Astrocyte of the hippocampus (primary cell): ENCODE measurements at regions not wholly inside any gene's neighbourhood (a gene's known extent, or its start where the extent isn't known, plus 50 kb on each side); places are given as distances from the start of the nearest gene placed in this dataset.

Source experiments
- DNase-seq: peaks from one replicate; pipeline ENCODE4 v3.0.0; 2011; ENCODE audit warnings: low read depth, low spot score

DNA sequence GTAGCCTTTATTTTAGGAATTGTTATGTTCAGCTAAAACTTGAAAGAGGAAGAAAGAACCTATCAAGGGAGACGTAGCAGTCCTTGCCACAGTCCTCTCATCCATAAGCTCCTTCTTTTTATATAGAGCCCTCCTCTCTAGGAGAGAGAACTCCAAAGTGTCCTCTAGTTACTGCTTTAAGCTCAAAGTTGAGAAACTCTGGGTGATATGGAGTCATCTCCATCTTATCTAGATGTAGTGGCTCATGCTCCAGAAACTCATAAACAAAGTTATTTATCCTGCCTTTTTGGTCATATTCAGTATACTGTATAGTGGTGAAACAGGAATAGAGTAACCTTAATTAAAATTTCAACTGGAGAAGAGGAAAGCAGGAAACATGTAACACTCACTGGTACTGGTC, 90.4 kb upstream of the ATF7IP start:
- no peak for DNase-seq

DNA sequence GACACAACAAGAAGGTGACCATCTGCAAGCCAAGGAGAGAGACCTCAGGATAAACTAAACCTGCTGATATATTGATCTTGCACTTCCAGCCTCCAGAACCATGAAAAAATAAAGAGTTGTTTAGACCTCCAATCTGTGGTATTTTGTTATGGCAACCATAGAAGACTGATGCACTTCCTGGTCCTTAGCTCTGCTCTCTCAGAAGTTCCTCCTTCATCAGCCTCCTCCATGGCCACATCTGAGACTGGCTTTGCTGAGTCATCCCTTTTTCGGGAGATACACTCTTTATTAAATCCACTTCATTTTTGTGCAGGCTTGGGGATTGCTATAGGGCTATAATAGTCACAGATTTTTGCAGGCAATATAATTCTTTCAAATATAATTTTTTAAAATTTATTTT, 89.6 kb upstream of the ATF7IP start:
- DNase-seq, result no peak

- no peak for DNase-seq
Observed at GRCh38 chr12:14278294-14278953, 87.1 kb upstream of the ATF7IP start.

GRCh38 chr12:14279845-14280244, 85.6 kb upstream of the ATF7IP start:
- no peak for DNase-seq

GRCh38 chr12:14280921-14281320, 84.6 kb upstream of the ATF7IP start:
- no peak for DNase-seq

DNA sequence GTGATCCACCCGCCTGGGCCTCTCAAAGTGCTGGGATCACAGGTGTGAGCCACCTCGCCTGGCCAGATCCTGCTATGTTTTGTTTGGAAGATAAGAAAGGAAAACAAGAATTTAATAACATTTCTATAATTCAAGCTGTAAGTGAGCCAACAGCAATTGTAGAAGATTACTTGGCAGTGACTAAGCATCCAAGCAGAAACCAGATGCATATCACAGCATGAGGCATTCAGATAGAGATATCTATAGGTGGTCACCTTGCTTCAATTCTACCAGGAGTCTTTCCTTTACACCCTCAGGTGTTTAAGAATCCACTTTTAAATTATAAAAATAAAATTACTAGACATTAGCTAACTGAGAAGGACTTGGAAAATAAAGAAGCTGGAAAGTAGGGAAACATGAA, 83.9 kb upstream of the ATF7IP start:
- no peak for DNase-seq

GRCh38 chr12:14283489-14284144, 81.9 kb upstream of the ATF7IP start:
- DNase-seq, result no peak

- DNase-seq, result no peak
Observed at GRCh38 chr12:14284184-14284722, 81.2 kb upstream of the ATF7IP start.

DNA sequence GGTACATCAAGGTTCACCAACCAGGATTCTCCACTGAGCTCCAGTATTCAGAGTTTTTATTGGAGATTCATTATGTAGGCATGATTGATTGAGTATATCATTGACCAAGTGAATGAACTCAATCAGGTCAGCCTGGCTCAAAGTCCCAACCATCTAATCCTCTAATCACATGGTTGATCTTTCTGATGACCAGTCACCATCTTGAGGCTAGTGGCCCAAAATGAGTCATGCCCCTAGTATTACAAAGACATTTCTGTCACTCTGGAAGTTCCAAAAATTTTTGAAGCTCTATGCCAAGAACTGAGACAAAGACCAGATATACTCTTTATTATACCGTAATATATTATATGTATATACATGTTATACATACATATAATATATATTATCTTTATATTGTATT, 75.9 kb upstream of the ATF7IP start:
- DNase-seq, result no peak

DNA sequence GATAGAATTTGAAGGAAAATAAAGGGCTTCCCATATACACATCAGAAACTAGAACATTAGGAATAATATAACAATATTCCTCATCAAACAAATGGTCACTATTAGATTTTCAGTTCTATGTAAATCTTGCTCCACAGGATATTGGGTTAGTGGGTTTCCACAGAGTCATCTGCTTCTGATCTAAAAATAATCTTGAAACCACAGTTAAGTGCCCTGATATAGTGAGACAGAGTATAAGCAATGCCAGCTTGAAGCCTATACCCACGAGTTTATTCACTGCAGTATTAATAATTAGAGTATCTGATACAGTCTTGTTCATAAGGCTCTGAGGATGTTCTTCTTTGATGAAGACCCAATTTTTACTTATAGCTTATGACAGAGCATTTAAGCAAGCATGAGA, 74.5 kb upstream of the ATF7IP start:
- DNase-seq, result no peak

- DNase-seq, result no peak
Observed at GRCh38 chr12:14303661-14304155, 61.8 kb upstream of the ATF7IP start.

DNA sequence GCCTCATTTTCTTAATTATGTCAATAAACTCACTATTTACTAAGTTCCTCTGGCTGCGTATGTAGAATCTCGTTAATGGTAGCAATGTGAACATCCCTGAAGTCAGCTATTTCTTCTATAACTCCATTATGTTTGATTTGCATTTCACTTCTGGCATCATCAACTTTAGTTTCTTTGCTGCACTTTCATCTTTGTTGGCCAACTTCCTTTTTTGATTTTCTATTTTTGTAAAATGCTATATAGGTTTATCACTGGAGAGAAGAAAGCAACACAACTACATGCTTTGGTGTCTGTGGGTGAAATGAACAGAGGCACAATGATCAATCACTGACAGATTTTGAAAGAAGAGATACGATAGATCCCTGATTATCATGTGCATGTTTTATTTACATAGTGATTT, 58.5 kb upstream of the ATF7IP start:
- DNase-seq, result no peak

DNA sequence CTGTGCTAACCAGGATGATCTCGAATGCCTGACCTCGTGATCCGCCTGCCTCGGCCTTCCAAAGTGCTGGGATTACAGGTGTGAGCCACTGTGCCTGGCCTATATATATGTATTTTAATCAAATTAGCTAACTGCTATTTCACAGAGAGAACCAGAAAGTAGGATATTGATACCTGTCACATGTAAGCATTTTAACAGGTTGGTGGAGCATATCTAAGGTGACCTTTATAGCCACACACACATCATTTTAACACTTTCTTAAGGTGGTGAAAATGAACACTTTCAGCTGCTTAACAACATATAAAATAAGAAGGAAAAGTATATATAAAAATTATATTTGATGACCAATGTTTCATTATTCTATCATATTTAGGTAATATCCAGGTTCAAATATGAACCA, 57.0 kb upstream of the ATF7IP start:
- DNase-seq, result no peak

DNA sequence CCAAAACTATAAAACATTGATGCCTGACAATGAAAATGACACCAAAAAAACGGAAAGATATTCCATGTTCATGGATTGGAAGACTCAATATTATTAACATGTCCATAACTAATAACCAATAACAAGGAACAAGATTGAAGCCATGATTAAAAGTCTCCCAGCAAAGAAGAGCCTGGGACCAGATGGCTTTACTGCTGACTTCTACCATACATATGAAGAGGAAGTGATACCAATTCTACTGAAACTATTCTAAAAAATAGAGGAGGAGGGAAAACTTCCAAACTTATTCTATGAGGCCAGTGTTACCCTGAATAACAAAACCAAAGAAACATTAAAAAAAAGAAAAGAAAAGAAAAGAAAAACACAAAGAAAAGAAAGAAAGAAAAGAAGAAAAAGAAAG, 54.6 kb upstream of the ATF7IP start:
- DNase-seq, result no peak

- DNase-seq, result no peak
Observed at GRCh38 chr12:14313379-14314138, 51.9 kb upstream of the ATF7IP start.

GRCh38 chr12:14314801-14315200, 50.7 kb upstream of the ATF7IP start:
- no peak for DNase-seq

DNA sequence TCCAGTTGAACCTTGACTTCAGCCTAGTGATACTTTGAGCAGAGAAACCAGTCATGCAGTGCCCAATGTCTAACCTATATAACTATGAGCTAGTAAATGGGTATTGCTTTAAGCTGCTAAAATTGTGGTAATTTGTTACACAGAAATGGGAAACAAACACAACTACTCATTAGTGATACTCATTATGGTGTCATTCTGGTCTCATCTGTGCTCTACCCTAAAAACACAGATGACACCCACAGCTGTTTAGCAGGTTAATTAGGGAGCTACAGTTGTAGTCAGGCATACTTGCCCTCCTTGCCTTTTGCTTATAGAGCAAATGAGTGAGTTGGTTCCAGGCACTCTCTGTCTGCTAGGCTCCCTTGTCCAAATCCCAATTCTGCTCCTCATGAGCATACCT, 50.0 kb upstream of the ATF7IP start:
- no peak for DNase-seq
